ENCODE measurements at regions not wholly inside any gene's neighbourhood (a gene's known extent, or its start where the extent isn't known, plus 50 kb on each side); places are given as distances from the start of the nearest gene placed in this dataset.

- intact Hi-C loops (cut with micrococcal nuclease; ENCODE audit: unreplicated experiment) (no loop called here), in situ Hi-C loops (cut with HindIII; ENCODE audit: low pct_unique_long_range_greater_than_20kb, low sequenced_read_pairs) (no loop called here)
- Histone ChIP-seq H3K36me3 (ENCODE audit: control insufficient read depth, insufficient read depth, low read length) (no peaks in the 10 kb centered on the region), H3K9me3 (ENCODE audit: control insufficient read depth, insufficient read depth, low read depth, low read length) (no peaks in the 10 kb centered on the region), H3K27me3 (ENCODE audit: control insufficient read depth, insufficient read depth, low read length) (no peaks in the 10 kb centered on the region), H3K27ac (ENCODE audit: low read length) (no peak overlapping the region), H3K4me3 (ENCODE audit: low read depth in 2 of 2, low read length in 2 of 2) (no peak overlapping the region), H3K4me1 (ENCODE audit: control insufficient read depth, insufficient read depth, low read length) (no peaks in the 10 kb centered on the region)
- ChIA-PET CTCF (no interaction called here), POLR2A (no interaction called here)
- no peak for DNase-seq (ENCODE audit: low read depth, low spot score)
- TF ChIP-seq POLR2AphosphoS5 (IDR thresholded peaks at IDR 0.05; ENCODE audit: low read depth, low read length) (no peak), TCF7L2 (IDR thresholded peaks at IDR 0.05; ENCODE audit: low read depth, low read length) (no peak), REST (IDR thresholded peaks at IDR 0.05; ENCODE audit: insufficient read depth in 1 of 2, low read depth in 2 of 2, low read length in 1 of 2) (no peak), SIN3A (IDR thresholded peaks at IDR 0.05; ENCODE audit: borderline replicate concordance, insufficient read depth, low read depth, low read length) (no peak), CTCF (IDR thresholded peaks at IDR 0.05) (no peak)
- ATAC-seq: no peak
- no TSS peak for BruUV-seq (replicated peaks)
Observed at GRCh38 chr6:44705596-44705995, 318.1 kb downstream of the CDC5L start.

- no peak for DNase-seq (ENCODE audit: low read depth, low spot score)
- CTCF ChIA-PET: no interaction called here
- no peak for ATAC-seq
- TF ChIP-seq TCF7L2 (IDR thresholded peaks at IDR 0.05; ENCODE audit: low read depth, low read length) (no peak), REST (IDR thresholded peaks at IDR 0.05; ENCODE audit: insufficient read depth in 1 of 2, low read depth in 2 of 2, low read length in 1 of 2) (no peak), CTCF (IDR thresholded peaks at IDR 0.05) (no peak), POLR2AphosphoS5 (IDR thresholded peaks at IDR 0.05; ENCODE audit: low read depth, low read length) (no peak), SIN3A (IDR thresholded peaks at IDR 0.05; ENCODE audit: borderline replicate concordance, insufficient read depth, low read depth, low read length) (no peak)
- BruUV-seq (replicated peaks): no TSS peak
- no peaks in the 10 kb centered on the region for H3K27me3 ChIP-seq (ENCODE audit: control insufficient read depth, insufficient read depth, low read length)
- no peaks in the 10 kb centered on the region for H3K9me3 ChIP-seq (ENCODE audit: control insufficient read depth, insufficient read depth, low read depth, low read length)
- no peak overlapping the region for H3K4me3 ChIP-seq (ENCODE audit: low read depth in 2 of 2, low read length in 2 of 2)
- no peaks in the 10 kb centered on the region for H3K4me1 ChIP-seq (ENCODE audit: control insufficient read depth, insufficient read depth, low read length)
- no peak overlapping the region for H3K27ac ChIP-seq (ENCODE audit: low read length)
- POLR2A ChIA-PET: no interaction called here
- intact Hi-C loops (cut with micrococcal nuclease; ENCODE audit: unreplicated experiment): no loop called here
- no peaks in the 10 kb centered on the region for H3K36me3 ChIP-seq (ENCODE audit: control insufficient read depth, insufficient read depth, low read length)
- in situ Hi-C loops (cut with HindIII; ENCODE audit: low pct_unique_long_range_greater_than_20kb, low sequenced_read_pairs): no loop called here
Observed at GRCh38 chr6:44706011-44706410, 318.5 kb downstream of the CDC5L start.
